ENCODE measurements at regions not wholly inside any gene's neighbourhood (a gene's known extent, or its start where the extent isn't known, plus 50 kb on each side); places are given as distances from the start of the nearest gene placed in this dataset.

DNA sequence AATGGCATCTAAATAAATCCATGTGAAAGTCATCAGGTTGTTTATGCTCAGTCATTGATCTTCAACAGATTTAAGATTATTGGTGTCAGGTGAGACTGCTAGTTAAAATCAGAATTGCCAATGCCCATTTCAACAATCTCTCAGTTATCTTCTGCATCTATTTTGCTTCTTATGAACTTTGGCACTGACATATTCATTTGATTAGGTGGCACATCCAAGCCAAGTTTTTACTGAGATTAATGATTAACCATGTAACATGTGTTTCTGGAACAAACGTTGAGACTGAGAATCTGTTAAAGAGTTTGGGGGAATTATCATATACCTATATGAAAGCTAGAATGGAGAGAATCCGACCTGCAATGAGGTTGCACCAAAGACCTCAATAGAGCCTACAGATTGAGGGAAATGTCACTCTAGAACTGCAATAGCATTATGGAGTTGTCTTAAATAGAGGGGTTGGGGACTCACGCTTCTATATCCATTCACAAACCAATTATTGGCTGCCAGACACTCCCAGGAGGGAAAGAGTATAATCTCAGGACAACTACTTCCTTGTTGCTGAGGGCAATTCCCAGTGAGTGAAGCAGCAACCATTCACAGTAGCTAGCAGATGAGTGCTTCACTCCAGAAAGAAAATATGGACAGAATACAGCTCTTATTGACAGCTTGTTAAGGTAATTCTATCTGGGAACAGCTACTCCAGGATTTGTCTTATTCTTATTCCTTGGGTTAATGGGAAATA is 891.3 kb downstream of the SQOR start:
- TF ChIP-seq POLR2A (IDR thresholded peaks at IDR 0.05): no peak
- no peak for TF ChIP-seq CTCF (IDR thresholded peaks at IDR 0.05)

Data from esophagus squamous epithelium (tissue), 4 donors.